ENCODE measurements at regions not wholly inside any gene's neighbourhood (a gene's known extent, or its start where the extent isn't known, plus 50 kb on each side); places are given as distances from the start of the nearest gene placed in this dataset.

DNA sequence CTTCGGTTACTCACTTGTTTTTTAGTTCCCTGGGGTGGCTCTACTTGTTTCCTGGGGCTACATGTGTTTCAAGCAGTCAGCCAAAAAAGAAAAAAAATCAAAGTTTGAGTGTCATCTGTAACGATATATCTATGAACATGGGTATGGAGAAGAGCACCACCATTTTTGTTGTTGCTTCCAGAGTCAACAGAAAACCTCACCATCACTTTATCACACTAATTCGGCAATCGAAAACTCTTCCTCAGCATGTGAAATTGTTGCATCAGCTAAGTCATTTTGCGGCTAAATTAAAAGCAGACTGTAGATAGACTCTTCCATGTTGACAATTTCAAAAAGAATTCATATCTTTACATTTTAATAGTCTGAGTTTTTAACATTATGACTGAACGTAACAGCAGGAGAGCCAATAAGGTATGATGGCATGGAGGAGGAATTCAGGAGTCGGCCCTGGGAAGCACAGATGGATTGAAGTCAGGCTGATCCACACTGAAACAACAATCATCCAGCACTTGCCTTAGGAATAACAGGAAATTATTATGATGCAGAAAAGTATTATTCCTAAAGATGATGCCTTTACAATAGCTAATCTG lies 455.7 kb upstream of the KLF6 start:
- TF ChIP-seq, protein P1, sequence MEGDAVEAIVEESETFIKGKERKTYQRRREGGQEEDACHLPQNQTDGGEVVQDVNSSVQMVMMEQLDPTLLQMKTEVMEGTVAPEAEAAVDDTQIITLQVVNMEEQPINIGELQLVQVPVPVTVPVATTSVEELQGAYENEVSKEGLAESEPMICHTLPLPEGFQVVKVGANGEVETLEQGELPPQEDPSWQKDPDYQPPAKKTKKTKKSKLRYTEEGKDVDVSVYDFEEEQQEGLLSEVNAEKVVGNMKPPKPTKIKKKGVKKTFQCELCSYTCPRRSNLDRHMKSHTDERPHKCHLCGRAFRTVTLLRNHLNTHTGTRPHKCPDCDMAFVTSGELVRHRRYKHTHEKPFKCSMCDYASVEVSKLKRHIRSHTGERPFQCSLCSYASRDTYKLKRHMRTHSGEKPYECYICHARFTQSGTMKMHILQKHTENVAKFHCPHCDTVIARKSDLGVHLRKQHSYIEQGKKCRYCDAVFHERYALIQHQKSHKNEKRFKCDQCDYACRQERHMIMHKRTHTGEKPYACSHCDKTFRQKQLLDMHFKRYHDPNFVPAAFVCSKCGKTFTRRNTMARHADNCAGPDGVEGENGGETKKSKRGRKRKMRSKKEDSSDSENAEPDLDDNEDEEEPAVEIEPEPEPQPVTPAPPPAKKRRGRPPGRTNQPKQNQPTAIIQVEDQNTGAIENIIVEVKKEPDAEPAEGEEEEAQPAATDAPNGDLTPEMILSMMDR (IDR thresholded peaks at IDR 0.05), result no peak
- TF ChIP-seq TCF7L2 (IDR thresholded peaks at IDR 0.05; ENCODE audit: low read depth, low read length) (no peak), POLR2AphosphoS5 (IDR thresholded peaks at IDR 0.05; ENCODE audit: low read depth, low read length) (no peak)

Measured in Panc1 (cell line).